CD4-positive, alpha-beta T cell (primary cell): ENCODE measurements at regions not wholly inside any gene's neighbourhood (a gene's known extent, or its start where the extent isn't known, plus 50 kb on each side); places are given as distances from the start of the nearest gene placed in this dataset.

Source experiments
- ATAC-seq: fragments of 200-7000 bp; cut with Tn5 transposase; one replicate; pipeline ENCODE4 v1.10.0; 2022; ENCODE audit warnings: mild to moderate bottlenecking; ENCODE audit not compliant: poor library complexity
- CTCF ChIA-PET: fragments of 350-600 bp; sonication (Branson Sonifier 250); formaldehyde crosslinking; loops from one replicate; lab custom pipeline; 2021; ENCODE audit warnings: antibody characterized with exemption, inconsistent platforms; lab: Charles Lee
- POLR2A ChIA-PET: fragments of 350-600 bp; sonication (Branson Sonifier 250); formaldehyde crosslinking; loops from one replicate; lab custom pipeline; 2021; ENCODE audit warnings: antibody characterized with exemption, inconsistent platforms; lab: Charles Lee
- DNase-seq, 14 experiments: peaks; one replicate each; pipeline ENCODE4 v3.0.0-alpha.2; 2013 to 2020; ENCODE audit warnings: mixed read lengths in 2 of 14
- H3K27ac ChIP-seq, 2 donors: one replicate each; pipeline versions ENCODE4 v1.5.1 to v1.7.0; 2013; ENCODE audit warnings: low read length in 2 of 2, low read depth in 1 of 2, mild to moderate bottlenecking in 1 of 2
- H3K27me3 ChIP-seq, 2 experiments: 1 replicate in 1 of 2; 2 replicates in 1 of 2; pipeline versions ENCODE4 v1.6.1 to v1.7.0; 2013; ENCODE audit warnings: low read length in 2 of 2, control low read depth in 1 of 2, mild to moderate bottlenecking in 1 of 2, moderate library complexity in 1 of 2; ENCODE audit not compliant: insufficient read depth in 2 of 2, control insufficient read depth in 1 of 2
- H3K36me3 ChIP-seq: one replicate; pipeline ENCODE4 v1.6.1; 2013; ENCODE audit warnings: low read length, control low read depth; ENCODE audit not compliant: insufficient read depth
- H3K4me1 ChIP-seq: one replicate; pipeline ENCODE4 v1.6.1; 2013; ENCODE audit warnings: low read length, control low read depth; ENCODE audit not compliant: insufficient read depth
- H3K4me3 ChIP-seq: one replicate; pipeline ENCODE4 v1.5.1; 2013; ENCODE audit warnings: mild to moderate bottlenecking, low read length, moderate library complexity
- H3K9me3 ChIP-seq, 2 experiments: 1 replicate in 1 of 2; 2 replicates in 1 of 2; pipeline versions ENCODE4 v1.6.1 to v1.7.0; 2013; ENCODE audit warnings: low read length in 2 of 2, mild to moderate bottlenecking in 2 of 2, control low read depth in 1 of 2, moderate library complexity in 1 of 2; ENCODE audit not compliant: control insufficient read depth in 1 of 2, insufficient read depth in 1 of 2
- H3K27ac Mint-ChIP-seq: one replicate; pipeline ENCODE4 v1.8.0; 2020; ENCODE audit warnings: mixed read lengths
- H3K27me3 Mint-ChIP-seq: one replicate; pipeline ENCODE4 v1.8.0; 2021; ENCODE audit warnings: mixed read lengths
- H3K36me3 Mint-ChIP-seq: one replicate; pipeline ENCODE4 v1.8.0; 2021; ENCODE audit warnings: low read depth, mixed read lengths
- H3K4me1 Mint-ChIP-seq: one replicate; pipeline ENCODE4 v1.8.0; 2021; ENCODE audit warnings: low read depth, mixed read lengths
- H3K4me3 Mint-ChIP-seq: one replicate; pipeline ENCODE4 v1.8.0; 2020; ENCODE audit warnings: mild to moderate bottlenecking, mixed read lengths
- H3K9me3 Mint-ChIP-seq: one replicate; pipeline ENCODE4 v1.8.0; 2020; ENCODE audit warnings: mixed read lengths
- intact Hi-C, 2 experiments: fragments of 100-400 bp; cut with DNase I in 1 of 2; cut with micrococcal nuclease in 1 of 2; formaldehyde crosslinking; loops; one replicate each; pipeline versions ENCODE4 v1.15.1 to v1.9.0; 2023 to 2025; cut with DNase I, micrococcal nuclease
- TF ChIP-seq, protein P1 (sequence below): fragments of 200-600 bp; IDR thresholded peaks from one replicate; pipeline ENCODE4 v1.8.0; 2022; ENCODE audit warnings: antibody characterized with exemption, mild to moderate bottlenecking

DNA sequence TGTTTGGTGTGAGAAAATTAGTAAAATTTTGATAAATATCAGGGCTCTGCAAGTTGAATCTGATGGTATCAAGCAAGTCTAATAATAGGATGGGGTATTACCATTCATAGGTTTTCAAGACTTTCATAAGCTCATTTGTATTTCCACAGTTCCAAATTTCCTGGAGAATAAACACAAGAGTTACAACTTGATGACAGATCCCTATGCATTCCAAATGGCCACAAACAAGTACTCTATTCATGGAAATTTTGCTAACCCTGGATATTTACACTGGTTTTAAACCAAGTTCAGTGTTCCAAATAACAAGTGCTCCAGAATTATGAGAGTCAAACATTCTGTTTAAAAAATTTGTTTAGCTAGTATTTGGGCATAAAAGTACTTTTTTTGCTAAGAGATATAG is 75.0 kb upstream of the CNTN6 start:
- intact Hi-C loops, result no loop called here
- Histone ChIP-seq H3K9me3 (peaks cover 0 to 4% of the 10 kb centered on the region in 2 experiments), H3K4me1 (no peaks in the 10 kb centered on the region), H3K4me3 (no peak overlapping the region), H3K36me3 (no peaks in the 10 kb centered on the region), H3K27ac (no peak overlapping the region), H3K27me3 (no peaks in the 10 kb centered on the region)
- ATAC-seq, result no peak
- Mint-ChIP-seq H3K4me3 (no peak overlapping the region), H3K27ac (no peak overlapping the region), H3K27me3 (no peaks in the 10 kb centered on the region), H3K9me3 (peaks cover 3% of the 10 kb centered on the region), H3K36me3 (no peaks in the 10 kb centered on the region), H3K4me1 (no peaks in the 10 kb centered on the region)
- DNase-seq, result no peak
- POLR2A ChIA-PET, result no interaction called here
- TF ChIP-seq, protein P1, sequence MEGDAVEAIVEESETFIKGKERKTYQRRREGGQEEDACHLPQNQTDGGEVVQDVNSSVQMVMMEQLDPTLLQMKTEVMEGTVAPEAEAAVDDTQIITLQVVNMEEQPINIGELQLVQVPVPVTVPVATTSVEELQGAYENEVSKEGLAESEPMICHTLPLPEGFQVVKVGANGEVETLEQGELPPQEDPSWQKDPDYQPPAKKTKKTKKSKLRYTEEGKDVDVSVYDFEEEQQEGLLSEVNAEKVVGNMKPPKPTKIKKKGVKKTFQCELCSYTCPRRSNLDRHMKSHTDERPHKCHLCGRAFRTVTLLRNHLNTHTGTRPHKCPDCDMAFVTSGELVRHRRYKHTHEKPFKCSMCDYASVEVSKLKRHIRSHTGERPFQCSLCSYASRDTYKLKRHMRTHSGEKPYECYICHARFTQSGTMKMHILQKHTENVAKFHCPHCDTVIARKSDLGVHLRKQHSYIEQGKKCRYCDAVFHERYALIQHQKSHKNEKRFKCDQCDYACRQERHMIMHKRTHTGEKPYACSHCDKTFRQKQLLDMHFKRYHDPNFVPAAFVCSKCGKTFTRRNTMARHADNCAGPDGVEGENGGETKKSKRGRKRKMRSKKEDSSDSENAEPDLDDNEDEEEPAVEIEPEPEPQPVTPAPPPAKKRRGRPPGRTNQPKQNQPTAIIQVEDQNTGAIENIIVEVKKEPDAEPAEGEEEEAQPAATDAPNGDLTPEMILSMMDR, result no peak
- CTCF ChIA-PET, result no interaction called here

DNA sequence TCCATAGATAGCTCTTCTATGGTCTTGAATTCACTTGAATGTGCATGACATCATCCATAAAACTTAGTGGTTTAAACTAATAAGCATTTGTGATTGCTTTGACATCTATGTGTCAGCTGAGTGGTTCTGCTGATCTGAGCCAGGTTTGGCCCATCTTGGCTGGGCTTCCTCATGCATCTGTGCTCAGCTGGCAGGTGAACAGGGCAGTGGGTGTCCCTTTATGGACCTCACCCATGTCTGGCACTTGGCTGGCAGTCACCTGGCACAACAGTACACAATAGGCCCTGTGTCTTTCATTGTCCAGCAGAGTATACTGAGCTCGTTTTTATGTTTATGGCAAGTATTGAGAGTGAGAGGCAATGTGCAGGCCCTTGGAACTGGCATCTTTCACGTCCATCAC is 73.7 kb upstream of the CNTN6 start:
- intact Hi-C loops, result no loop called here

DNA sequence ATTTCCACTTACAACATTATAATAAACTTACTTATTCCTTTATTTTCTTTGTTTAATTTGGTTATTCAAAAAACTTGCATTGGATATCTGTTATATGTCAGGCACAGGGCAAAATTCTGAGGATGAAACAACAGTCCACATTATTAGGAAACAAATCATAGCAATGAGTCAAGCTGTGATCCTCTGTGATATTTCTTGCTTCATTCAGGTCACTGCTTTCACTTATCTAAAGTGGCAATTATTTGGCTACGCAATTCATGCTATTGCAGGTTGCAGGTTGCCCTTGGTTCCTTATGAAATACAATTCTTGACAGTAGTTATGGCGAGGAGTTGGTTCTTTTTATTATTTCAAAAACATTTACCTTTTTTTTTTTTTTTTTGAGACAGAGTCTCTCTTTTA is 66.4 kb upstream of the CNTN6 start:
- H3K36me3 Mint-ChIP-seq, result no peaks in the 10 kb centered on the region
- TF ChIP-seq, protein P1, result no peak
- peaks cover 14% of the 10 kb centered on the region for H3K9me3 Mint-ChIP-seq
- Histone ChIP-seq H3K4me1 (no peaks in the 10 kb centered on the region), H3K4me3 (no peak overlapping the region), H3K36me3 (no peaks in the 10 kb centered on the region), H3K9me3 (no peaks in the 10 kb centered on the region), H3K27me3 (no peaks in the 10 kb centered on the region), H3K27ac (no peak overlapping the region)
- DNase-seq (no peak), ATAC-seq (no peak)
- H3K4me1 Mint-ChIP-seq, result no peaks in the 10 kb centered on the region
- CTCF ChIA-PET, result no interaction called here
- H3K27me3 Mint-ChIP-seq, result no peaks in the 10 kb centered on the region
- H3K27ac Mint-ChIP-seq, result no peak overlapping the region
- H3K4me3 Mint-ChIP-seq, result no peak overlapping the region
- intact Hi-C loops, result no loop called here
- POLR2A ChIA-PET, result no interaction called here

More for the DNA sequence above, 73.7 kb upstream of the CNTN6 start:
- ChIA-PET CTCF (no interaction called here), POLR2A (no interaction called here)
- DNase-seq (no peak), ATAC-seq (no peak)
- no peaks in the 10 kb centered on the region for H3K27me3 Mint-ChIP-seq
- H3K4me1 Mint-ChIP-seq, result no peaks in the 10 kb centered on the region
- peaks cover 3% of the 10 kb centered on the region for H3K9me3 Mint-ChIP-seq
- Histone ChIP-seq H3K27me3 (no peaks in the 10 kb centered on the region), H3K36me3 (no peaks in the 10 kb centered on the region), H3K4me1 (no peaks in the 10 kb centered on the region), H3K27ac (no peak overlapping the region), H3K9me3 (peaks cover 0 to 4% of the 10 kb centered on the region in 2 experiments), H3K4me3 (no peak overlapping the region)
- H3K27ac Mint-ChIP-seq, result no peak overlapping the region
- H3K4me3 Mint-ChIP-seq, result no peak overlapping the region
- H3K36me3 Mint-ChIP-seq, result no peaks in the 10 kb centered on the region
- TF ChIP-seq, protein P1, result no peak
